Loucy (cell line): ENCODE measurements at regions not wholly inside any gene's neighbourhood (a gene's known extent, or its start where the extent isn't known, plus 50 kb on each side); places are given as distances from the start of the nearest gene placed in this dataset.
A peak's percentile ranks its signal among the peaks of the same experiment; 100 is the strongest.

Source experiments
- H2AFZ ChIP-seq: fragments of 200-600 bp; sonication (generic); 2 replicates; pipeline ENCODE4 v1.6.0; 2016; ENCODE audit warnings: antibody characterized with exemption, mild to moderate bottlenecking, low read length, moderate library complexity
- H3F3A ChIP-seq: fragments of 200-600 bp; 2 replicates; pipeline ENCODE4 v1.6.0; 2016; ENCODE audit warnings: antibody characterized with exemption, low read depth, mild to moderate bottlenecking
- H3K27me3 ChIP-seq: fragments of 200-600 bp; sonication (generic); 2 replicates; pipeline ENCODE4 v1.6.1; 2014; ENCODE audit warnings: low read length, mild to moderate bottlenecking; ENCODE audit not compliant: insufficient read depth, poor library complexity, severe bottlenecking
- H3K36me3 ChIP-seq: fragments of 200-600 bp; sonication (generic); 2 replicates; pipeline ENCODE4 v1.6.1; 2016; ENCODE audit warnings: low read length; ENCODE audit not compliant: insufficient read depth
- H3K4me1 ChIP-seq: fragments of 200-600 bp; sonication (generic); 2 replicates; pipeline ENCODE4 v1.5.1; 2014; ENCODE audit warnings: low read length, mild to moderate bottlenecking; ENCODE audit not compliant: insufficient read depth, poor library complexity, severe bottlenecking
- H3K4me2 ChIP-seq: fragments of 200-600 bp; sonication (generic); 2 replicates; pipeline ENCODE4 v1.6.0; 2014; ENCODE audit warnings: antibody characterized with exemption, low read length, low read depth, mild to moderate bottlenecking; ENCODE audit not compliant: poor library complexity, severe bottlenecking
- H3K4me3 ChIP-seq: fragments of 200-600 bp; sonication (generic); 2 replicates; pipeline ENCODE4 v1.5.1; 2014; ENCODE audit warnings: low read length, mild to moderate bottlenecking, mixed read lengths; ENCODE audit not compliant: poor library complexity, severe bottlenecking
- H3K79me2 ChIP-seq: fragments of 200-600 bp; sonication (generic); 2 replicates; pipeline ENCODE4 v1.6.1; 2014; ENCODE audit warnings: low read length; ENCODE audit not compliant: insufficient read depth
- H3K9ac ChIP-seq: fragments of 200-600 bp; sonication (generic); 2 replicates; pipeline ENCODE4 v1.6.0; 2014; ENCODE audit warnings: mild to moderate bottlenecking, low read depth, low read length, moderate library complexity; ENCODE audit not compliant: poor library complexity, severe bottlenecking
- H3K9me2 ChIP-seq: fragments of 200-600 bp; sonication (generic); replicated peaks from 2 replicates; pipeline ENCODE4 v1.6.1; 2016; ENCODE audit warnings: low read depth, low read length, mixed read lengths
- H3K9me3 ChIP-seq: fragments of 200-600 bp; sonication (generic); 2 replicates; pipeline ENCODE4 v1.6.1; 2014; ENCODE audit warnings: mild to moderate bottlenecking, antibody characterized with exemption, low read length, low read depth; ENCODE audit not compliant: insufficient read depth
- H4K20me1 ChIP-seq: fragments of 200-600 bp; sonication (generic); 2 replicates; pipeline ENCODE4 v1.6.0; 2014; ENCODE audit warnings: antibody characterized with exemption, low read length, mild to moderate bottlenecking; ENCODE audit not compliant: insufficient read depth, poor library complexity, severe bottlenecking
- CTCF ChIP-seq: fragments of 200-600 bp; sonication (generic); conservative IDR thresholded peaks from 2 replicates; pipeline ENCODE4 v1.5.1; 2014; ENCODE audit warnings: mild to moderate bottlenecking, antibody characterized with exemption, low read length
- EZH2phosphoT487 ChIP-seq: fragments of 200-600 bp; IDR thresholded peaks from 2 replicates; pipeline ENCODE4 v1.6.1; 2018; ENCODE audit warnings: antibody characterized with exemption, mild to moderate bottlenecking, moderate library complexity, borderline replicate concordance

- H3K4me3 ChIP-seq, result peak overlapping the region; percentile 45
- TF ChIP-seq EZH2phosphoT487, result no peak
- no peak for TF ChIP-seq CTCF
- peak overlapping the region; percentile 71 for H3K4me2 ChIP-seq
Measured at GRCh38 chr4:108314900-108315589, 146.3 kb upstream of the LEF1 start.

DNA sequence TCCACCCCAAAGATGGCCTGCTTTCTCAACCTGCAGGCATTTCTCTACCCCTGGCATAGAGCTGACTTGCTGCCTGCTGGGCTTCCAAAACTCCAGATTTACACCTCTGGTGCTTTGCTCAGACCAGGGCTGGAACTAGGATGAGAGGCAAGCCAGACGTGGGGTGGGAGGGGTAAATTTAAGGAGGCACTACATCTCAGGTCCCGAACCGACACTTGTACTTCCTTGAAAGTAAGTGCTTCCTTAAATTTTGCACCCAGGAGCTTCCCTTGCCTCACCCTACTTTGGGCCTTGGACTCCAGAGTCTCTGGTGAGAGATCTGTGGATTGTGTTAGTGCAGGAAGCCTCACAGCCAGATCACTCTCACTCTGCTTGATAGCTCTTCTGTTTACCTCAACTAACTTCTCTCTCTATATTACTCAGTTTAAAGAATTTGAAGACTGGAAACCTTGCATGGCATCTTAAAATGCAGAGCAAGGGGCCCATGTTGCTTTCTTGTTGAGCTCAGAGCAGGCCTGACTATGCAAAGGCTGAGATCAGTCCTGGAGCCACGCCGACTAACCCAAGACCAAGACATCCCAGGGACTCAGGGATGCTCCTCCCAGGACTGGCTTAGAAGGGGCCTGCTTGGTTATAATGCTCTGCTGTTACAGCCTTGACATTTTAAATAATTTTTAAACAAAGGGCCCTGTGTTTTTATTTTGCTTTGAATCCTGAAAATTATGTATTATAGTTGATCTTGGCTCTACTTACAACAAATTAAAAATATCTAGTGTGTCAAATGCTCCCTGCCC is 145.0 kb upstream of the LEF1 start:
- TF ChIP-seq EZH2phosphoT487 (no peak), CTCF (no peak)
- Histone ChIP-seq H3K4me1 (peaks cover 34% of the 10 kb centered on the region), H3K79me2 (no peaks in the 10 kb centered on the region), H3K9me2 (no peaks in the 10 kb centered on the region), H3K4me2 (no peak overlapping the region), H4K20me1 (no peaks in the 10 kb centered on the region), H3K9me3 (no peaks in the 10 kb centered on the region), H2AFZ (0 out of 2 replicates have a peak overlapping the region, but pooled peaks have one; percentile 1), H3K27me3 (no peaks in the 10 kb centered on the region), H3K4me3 (no peak overlapping the region), H3K36me3 (no peaks in the 10 kb centered on the region), H3F3A (0 out of 2 replicates have a peak, but pooled peaks cover 10% of the 10 kb centered on the region), H3K9ac (no peak overlapping the region)

More at GRCh38 chr4:108314900-108315589, 146.3 kb upstream of the LEF1 start:
- Histone ChIP-seq H2AFZ (peak overlapping the region; percentile 58), H4K20me1 (no peaks in the 10 kb centered on the region), H3K27me3 (no peaks in the 10 kb centered on the region), H3K9ac (peak overlapping the region; percentile 53), H3K79me2 (no peaks in the 10 kb centered on the region), H3K36me3 (no peaks in the 10 kb centered on the region), H3K9me3 (no peaks in the 10 kb centered on the region), H3K4me1 (peaks cover 41% of the 10 kb centered on the region), H3F3A (0 out of 2 replicates have a peak, but pooled peaks cover 10% of the 10 kb centered on the region), H3K9me2 (no peaks in the 10 kb centered on the region)

- Histone ChIP-seq H3K27me3 (no peaks in the 10 kb centered on the region), H4K20me1 (no peaks in the 10 kb centered on the region), H2AFZ (no peak overlapping the region), H3K9me3 (no peaks in the 10 kb centered on the region), H3K9ac (no peak overlapping the region), H3K4me2 (no peak overlapping the region), H3K36me3 (no peaks in the 10 kb centered on the region), H3K79me2 (no peaks in the 10 kb centered on the region), H3K4me1 (peaks cover 34% of the 10 kb centered on the region), H3F3A (0 out of 2 replicates have a peak, but pooled peaks cover 10% of the 10 kb centered on the region), H3K9me2 (no peaks in the 10 kb centered on the region), H3K4me3 (no peak overlapping the region)
- TF ChIP-seq CTCF (no peak), EZH2phosphoT487 (no peak)
Measured at GRCh38 chr4:108311313-108311712, 142.6 kb upstream of the LEF1 start.
